ENCODE measurements at regions not wholly inside any gene's neighbourhood (a gene's known extent, or its start where the extent isn't known, plus 50 kb on each side); places are given as distances from the start of the nearest gene placed in this dataset.
"Not testable (repeated sequence)": the region's sequence is repeated elsewhere in the genome, so short reads cannot be mapped to it uniquely, and the experiment has no call there.

GRCh38 chr9:39534897-39535296, 179.4 kb downstream of the SPATA31A1 start:
- intact Hi-C loops (cut with DNase I); H3K9ac ChIP-seq (ENCODE audit: low read depth in 2 of 2, low read length in 2 of 2); H3K27me3 ChIP-seq; DNase-seq; H3K9me3 ChIP-seq; H3K4me3 ChIP-seq; H3K36me3 ChIP-seq; H3K27ac ChIP-seq; H3K4me1 ChIP-seq: not testable (repeated sequence)

GRCh38 chr9:39542157-39542556, 186.7 kb downstream of the SPATA31A1 start:
- H3K36me3 ChIP-seq; H3K27me3 ChIP-seq; intact Hi-C loops (cut with DNase I); H3K9me3 ChIP-seq; DNase-seq; H3K9ac ChIP-seq (ENCODE audit: low read depth in 2 of 2, low read length in 2 of 2); H3K4me3 ChIP-seq; H3K4me1 ChIP-seq; H3K27ac ChIP-seq: not testable (repeated sequence)

- H3K27me3 ChIP-seq; H3K27ac ChIP-seq; intact Hi-C loops (cut with DNase I); H3K9me3 ChIP-seq; H3K9ac ChIP-seq (ENCODE audit: low read depth in 2 of 2, low read length in 2 of 2); DNase-seq; H3K36me3 ChIP-seq; H3K4me3 ChIP-seq; H3K4me1 ChIP-seq: not testable (repeated sequence)
Measured at GRCh38 chr9:39545079-39545478, 189.6 kb downstream of the SPATA31A1 start.

GRCh38 chr9:39550573-39550972, 195.1 kb downstream of the SPATA31A1 start:
- H3K4me1 ChIP-seq; H3K9me3 ChIP-seq; H3K27me3 ChIP-seq; intact Hi-C loops (cut with DNase I); DNase-seq; H3K36me3 ChIP-seq; H3K9ac ChIP-seq (ENCODE audit: low read depth in 2 of 2, low read length in 2 of 2); H3K4me3 ChIP-seq; H3K27ac ChIP-seq: not testable (repeated sequence)

- H3K27me3 ChIP-seq; DNase-seq; H3K9me3 ChIP-seq; intact Hi-C loops (cut with DNase I); H3K9ac ChIP-seq (ENCODE audit: low read depth in 2 of 2, low read length in 2 of 2); H3K4me1 ChIP-seq; H3K27ac ChIP-seq; H3K4me3 ChIP-seq; H3K36me3 ChIP-seq: not testable (repeated sequence)
Measured at GRCh38 chr9:39551544-39551943, 196.1 kb downstream of the SPATA31A1 start.

- H3K9ac ChIP-seq (ENCODE audit: low read depth in 2 of 2, low read length in 2 of 2); H3K4me3 ChIP-seq; H3K27me3 ChIP-seq; intact Hi-C loops (cut with DNase I); H3K4me1 ChIP-seq; DNase-seq; H3K36me3 ChIP-seq; H3K27ac ChIP-seq; H3K9me3 ChIP-seq: not testable (repeated sequence)
Measured at GRCh38 chr9:39552242-39552881, 196.9 kb downstream of the SPATA31A1 start.

- H3K36me3 ChIP-seq; H3K9me3 ChIP-seq; intact Hi-C loops (cut with DNase I); H3K4me1 ChIP-seq; DNase-seq; H3K4me3 ChIP-seq; H3K9ac ChIP-seq (ENCODE audit: low read depth in 2 of 2, low read length in 2 of 2); H3K27me3 ChIP-seq; H3K27ac ChIP-seq: not testable (repeated sequence)
Measured at GRCh38 chr9:39554352-39554751, 198.9 kb downstream of the SPATA31A1 start.

- H3K9ac ChIP-seq (ENCODE audit: low read depth in 2 of 2, low read length in 2 of 2); DNase-seq; H3K36me3 ChIP-seq; H3K4me3 ChIP-seq; H3K9me3 ChIP-seq; H3K27me3 ChIP-seq; H3K4me1 ChIP-seq; intact Hi-C loops (cut with DNase I); H3K27ac ChIP-seq: not testable (repeated sequence)
Measured at GRCh38 chr9:39559384-39559783, 203.9 kb downstream of the SPATA31A1 start.

GRCh38 chr9:39566782-39567181, 211.3 kb downstream of the SPATA31A1 start:
- H3K27me3 ChIP-seq; H3K4me1 ChIP-seq; DNase-seq; H3K4me3 ChIP-seq; H3K27ac ChIP-seq; H3K9ac ChIP-seq (ENCODE audit: low read depth in 2 of 2, low read length in 2 of 2); H3K36me3 ChIP-seq; intact Hi-C loops (cut with DNase I); H3K9me3 ChIP-seq: not testable (repeated sequence)

GRCh38 chr9:39567396-39567795, 211.9 kb downstream of the SPATA31A1 start:
- not testable (repeated sequence) for H3K4me1 ChIP-seq, H3K27ac ChIP-seq

GRCh38 chr9:39568900-39569299, 213.4 kb downstream of the SPATA31A1 start:
- H3K36me3 ChIP-seq; H3K27me3 ChIP-seq; H3K4me1 ChIP-seq; H3K9me3 ChIP-seq; H3K9ac ChIP-seq (ENCODE audit: low read depth in 2 of 2, low read length in 2 of 2); H3K27ac ChIP-seq; H3K4me3 ChIP-seq; DNase-seq; intact Hi-C loops (cut with DNase I): not testable (repeated sequence)

More at GRCh38 chr9:39567396-39567795, 211.9 kb downstream of the SPATA31A1 start:
- H3K9ac ChIP-seq (ENCODE audit: low read depth in 2 of 2, low read length in 2 of 2); DNase-seq; H3K4me3 ChIP-seq; H3K27me3 ChIP-seq; intact Hi-C loops (cut with DNase I); H3K9me3 ChIP-seq; H3K36me3 ChIP-seq: not testable (repeated sequence)

- intact Hi-C loops (cut with DNase I); H3K4me3 ChIP-seq; DNase-seq; H3K9ac ChIP-seq (ENCODE audit: low read depth in 2 of 2, low read length in 2 of 2); H3K4me1 ChIP-seq; H3K9me3 ChIP-seq; H3K27ac ChIP-seq; H3K27me3 ChIP-seq; H3K36me3 ChIP-seq: not testable (repeated sequence)
Measured at GRCh38 chr9:39573024-39574022, 217.9 kb downstream of the SPATA31A1 start.

- DNase-seq; H3K9ac ChIP-seq (ENCODE audit: low read depth in 2 of 2, low read length in 2 of 2); H3K4me1 ChIP-seq; H3K27me3 ChIP-seq; H3K4me3 ChIP-seq; H3K9me3 ChIP-seq; H3K27ac ChIP-seq; intact Hi-C loops (cut with DNase I); H3K36me3 ChIP-seq: not testable (repeated sequence)
Measured at GRCh38 chr9:39579000-39579399, 223.5 kb downstream of the SPATA31A1 start.

Data from colonic mucosa (tissue), 4 donors.